HG03558 (cell line): ENCODE measurements at regions not wholly inside any gene's neighbourhood (a gene's known extent, or its start where the extent isn't known, plus 50 kb on each side); places are given as distances from the start of the nearest gene placed in this dataset.
"Not testable (repeated sequence)": the region's sequence is repeated elsewhere in the genome, so short reads cannot be mapped to it uniquely, and the experiment has no call there.

Source experiments
- ATAC-seq: cut with Tn5 transposase; IDR thresholded peaks from one replicate; pipeline ENCODE4 v1.9.1; 2021; ENCODE audit warnings: moderate number of reproducible peaks; ENCODE audit not compliant: unreplicated experiment; ENCODE audit errors: extremely low read depth

DNA sequence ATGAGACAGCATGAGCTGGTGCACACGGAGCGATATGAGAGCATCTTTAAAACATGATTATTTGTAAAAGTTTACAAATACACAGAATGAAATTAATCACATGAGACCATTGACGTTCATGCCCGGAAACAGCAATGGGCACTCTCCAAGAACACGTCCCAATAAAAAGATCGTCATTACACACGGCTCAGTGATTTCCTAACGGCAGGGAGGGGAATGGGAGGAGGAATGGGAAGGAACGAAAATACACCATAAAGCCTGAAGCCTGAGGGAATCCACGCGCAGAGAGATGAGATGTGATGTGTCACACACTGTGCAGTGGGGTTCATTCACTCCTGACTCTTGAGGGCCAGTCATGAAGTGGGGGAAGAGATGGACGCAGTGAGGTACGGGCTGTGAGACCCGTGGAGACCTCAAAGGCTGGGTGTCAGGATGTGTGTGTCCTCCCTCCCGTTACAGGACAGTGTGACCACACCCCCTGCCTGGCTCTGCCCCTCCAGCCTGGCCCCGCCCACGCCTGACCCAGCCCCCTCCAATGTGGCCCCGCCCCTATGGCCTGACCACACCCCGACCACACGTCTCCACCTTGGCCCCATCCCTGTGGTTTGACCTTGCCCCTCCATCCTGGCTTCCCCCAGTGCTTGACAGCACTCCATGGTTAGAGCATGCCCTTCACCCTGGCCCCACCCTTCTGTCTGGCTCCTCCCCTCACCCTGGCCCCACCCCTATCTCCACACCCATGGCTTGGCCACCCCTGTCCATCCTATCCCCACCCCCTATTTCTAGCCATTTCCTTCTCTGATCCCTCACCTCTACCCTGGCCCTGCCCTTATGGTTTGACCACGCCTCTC is 270.5 kb upstream of the SFSWAP start:
- not testable (repeated sequence) for ATAC-seq

DNA sequence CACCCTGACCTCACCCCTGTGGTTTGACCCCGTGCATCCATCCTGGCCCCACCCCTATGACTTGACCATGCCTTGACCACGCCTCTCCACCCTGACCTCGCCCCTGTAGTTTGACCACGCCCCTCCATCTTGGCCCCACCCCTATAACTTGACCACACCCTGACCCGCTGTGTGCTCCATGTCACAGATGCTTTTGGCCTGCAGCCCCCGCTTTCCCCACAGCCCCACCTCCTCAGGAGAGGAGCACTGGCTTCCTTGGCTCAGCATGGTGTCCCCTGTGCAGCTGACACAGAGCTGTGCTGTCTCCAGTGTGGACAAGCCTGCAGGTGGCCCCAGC is 269.9 kb upstream of the SFSWAP start:
- ATAC-seq, result no peak

DNA sequence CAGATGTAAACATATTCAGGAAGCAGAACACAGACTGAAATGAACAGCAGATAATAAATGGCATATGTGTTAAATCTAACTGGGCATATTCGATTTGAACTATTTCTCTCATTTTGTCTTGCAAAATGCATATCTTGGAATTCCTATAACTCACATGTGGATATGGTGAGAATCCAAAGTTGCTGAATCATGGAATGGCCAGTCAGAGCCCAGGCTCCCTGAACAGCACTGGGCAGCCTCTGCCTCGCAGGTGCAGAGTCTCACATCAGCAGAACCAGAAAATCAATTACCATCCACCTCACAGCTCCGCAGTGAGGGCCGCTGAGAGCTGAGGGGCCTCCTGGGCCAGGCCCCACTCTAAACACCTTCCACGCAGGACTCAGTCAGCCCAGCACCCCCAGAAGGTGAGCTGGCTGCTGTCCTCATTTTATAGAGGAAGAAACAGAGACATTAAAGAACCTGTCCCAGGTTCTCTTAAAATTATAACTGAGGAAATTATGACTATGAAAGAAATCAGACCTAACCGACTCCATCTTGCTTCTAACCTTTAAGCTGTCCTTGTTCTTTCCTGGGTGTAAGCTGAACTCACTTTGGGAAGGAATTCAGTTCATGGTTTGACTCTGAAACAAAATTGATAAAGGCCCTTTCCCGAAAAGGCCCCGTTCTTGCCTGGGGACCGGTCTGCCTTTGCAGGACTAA is 269.1 kb upstream of the SFSWAP start:
- ATAC-seq, result no peak

DNA sequence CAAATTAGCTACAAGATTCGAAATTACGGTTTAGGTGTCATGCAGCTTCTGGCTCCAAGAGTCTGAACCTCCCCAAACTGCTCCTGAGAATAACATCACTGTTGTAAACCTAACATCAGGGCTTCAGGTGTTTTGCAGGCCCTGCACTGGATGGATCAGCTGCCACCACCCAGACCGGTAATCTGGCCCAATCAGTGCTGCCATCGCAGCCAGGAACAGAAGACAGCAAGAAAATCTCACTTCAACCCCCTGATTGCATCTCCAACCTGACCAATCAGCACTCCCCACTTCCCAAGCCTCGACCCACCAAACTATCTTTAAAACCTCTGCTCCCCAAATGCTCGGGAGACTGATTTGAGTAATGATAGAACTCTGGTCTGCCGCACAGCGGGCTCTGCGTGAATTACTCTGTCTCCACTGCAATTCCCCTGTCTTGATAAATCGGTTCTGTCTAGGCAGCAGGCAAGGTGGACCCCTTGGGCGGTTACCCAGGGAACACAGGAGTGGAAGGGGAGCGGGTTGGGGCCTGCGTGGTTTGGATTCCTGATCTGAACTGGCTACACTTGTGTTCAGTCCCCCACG is 268.5 kb upstream of the SFSWAP start:
- no peak for ATAC-seq

DNA sequence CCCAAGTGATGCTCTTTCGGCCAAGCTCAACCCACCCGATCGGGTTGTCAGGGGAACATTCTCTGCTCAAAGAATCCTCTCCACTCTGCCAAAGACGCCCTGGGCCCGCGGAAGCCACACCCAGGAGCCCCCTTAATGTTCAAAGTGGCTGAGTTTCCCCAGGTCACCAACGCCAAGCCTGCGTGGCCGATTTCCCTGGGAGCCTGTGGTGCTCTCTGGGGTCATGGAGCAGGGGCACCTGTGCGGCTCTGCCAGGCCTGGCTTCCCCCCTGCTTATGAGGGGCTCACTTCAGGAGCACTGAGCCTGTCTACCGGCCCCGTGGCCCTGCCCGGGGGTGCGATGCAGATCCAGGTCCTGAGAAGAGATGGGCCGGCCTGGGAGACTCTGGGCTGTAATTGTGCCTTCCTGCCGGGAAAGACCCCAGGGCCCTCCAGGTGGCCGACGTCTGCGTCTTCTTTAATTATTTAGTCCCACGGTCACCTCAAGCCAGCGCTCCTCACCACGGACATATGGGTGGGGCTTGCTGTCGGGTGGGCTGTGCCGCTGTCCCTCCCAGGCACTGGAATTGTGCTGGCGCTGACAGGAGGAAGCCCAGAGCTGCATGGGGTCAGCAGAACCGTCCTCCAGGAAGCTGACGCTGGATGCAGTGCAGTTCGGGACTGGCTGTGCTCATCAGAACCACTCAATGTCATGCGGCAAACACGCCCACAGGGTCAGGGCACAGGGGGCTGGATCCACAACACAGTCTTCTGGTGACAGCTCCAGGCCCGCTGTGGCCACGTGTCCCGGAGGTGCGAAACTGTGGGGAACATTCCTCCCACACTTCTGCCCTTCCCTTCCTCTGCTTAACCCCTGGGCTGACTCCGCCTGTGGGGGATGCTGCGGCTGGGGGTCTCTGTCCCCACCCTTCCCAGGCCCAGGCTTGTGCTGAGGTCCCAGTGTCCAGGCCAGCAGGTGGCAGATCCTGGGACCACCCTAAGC is 267.6 kb upstream of the SFSWAP start:
- no peak for ATAC-seq

DNA sequence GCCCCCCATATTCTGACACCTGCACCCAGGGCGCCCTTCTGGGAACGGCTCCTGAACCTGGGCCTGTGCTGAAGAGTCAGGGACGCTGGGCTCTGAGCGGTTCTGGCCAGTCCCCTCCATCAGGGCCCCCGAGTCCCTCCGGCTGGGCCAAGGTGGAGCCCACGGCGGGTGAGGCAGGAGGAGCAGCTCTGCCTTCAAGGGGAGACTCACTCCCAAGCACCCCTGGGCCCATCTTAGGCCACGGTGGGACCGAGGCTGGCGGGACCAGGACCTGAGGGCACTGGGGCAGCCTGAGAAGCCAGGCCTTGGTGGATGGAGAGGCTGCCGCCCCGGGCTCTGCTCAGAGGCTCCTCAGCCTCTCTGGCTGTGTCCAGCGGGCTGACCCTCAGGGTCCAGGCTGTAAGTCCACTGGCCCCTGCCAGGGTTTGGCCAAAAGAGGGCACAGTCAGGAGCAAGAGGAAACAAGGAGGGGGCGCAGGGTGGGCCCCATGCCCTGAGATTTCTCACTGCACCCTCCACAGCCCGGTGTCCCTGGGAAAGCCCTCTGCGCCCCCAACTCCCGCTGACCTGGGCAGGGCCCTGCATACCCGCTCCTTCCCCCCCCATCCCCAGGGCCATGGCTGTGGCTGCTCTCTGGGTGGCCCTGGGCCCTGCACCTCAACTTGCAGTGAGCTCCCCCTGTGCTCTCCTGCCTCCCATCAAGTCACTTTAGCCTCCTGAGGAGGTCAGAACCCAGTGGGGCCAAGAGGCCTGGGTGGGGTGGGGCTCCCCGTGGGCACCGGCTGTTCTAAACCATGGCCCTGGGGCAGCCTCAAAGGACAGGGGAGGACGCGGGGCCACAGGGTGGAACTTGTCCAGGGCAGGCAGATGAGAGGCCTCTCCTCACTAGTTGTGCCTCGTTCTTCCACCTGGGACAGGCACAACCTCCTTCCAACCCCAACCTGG is 266.4 kb upstream of the SFSWAP start:
- no peak for ATAC-seq

DNA sequence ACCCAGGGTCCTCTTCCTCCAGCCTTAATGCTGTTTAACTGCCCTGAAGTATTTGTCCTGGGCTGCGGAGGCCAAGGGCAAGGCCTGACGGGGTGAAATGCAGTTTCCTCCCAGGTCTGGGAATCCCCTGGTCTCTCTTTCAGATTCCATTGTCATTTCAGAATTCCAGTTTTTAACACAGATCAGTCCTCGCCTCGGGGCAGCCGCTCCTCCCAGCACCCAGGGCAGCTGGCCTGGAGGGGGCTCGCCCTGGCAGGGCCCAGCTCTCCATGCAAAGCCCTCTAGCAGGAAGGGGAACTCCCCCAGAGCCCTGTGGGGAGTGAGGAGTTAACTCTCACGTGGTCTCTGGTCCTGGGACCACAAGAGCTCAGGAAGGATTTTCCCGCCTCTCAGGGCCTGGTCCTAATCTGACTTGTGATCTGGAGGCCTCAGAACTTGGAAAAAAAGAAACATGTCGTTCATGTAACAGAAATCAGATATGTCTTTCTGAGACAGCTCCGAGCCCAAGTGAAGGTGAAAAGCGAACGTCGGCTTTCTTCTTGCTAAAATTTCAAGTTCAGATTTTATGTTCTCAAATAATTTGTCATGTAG is 265.6 kb upstream of the SFSWAP start:
- no peak for ATAC-seq

DNA sequence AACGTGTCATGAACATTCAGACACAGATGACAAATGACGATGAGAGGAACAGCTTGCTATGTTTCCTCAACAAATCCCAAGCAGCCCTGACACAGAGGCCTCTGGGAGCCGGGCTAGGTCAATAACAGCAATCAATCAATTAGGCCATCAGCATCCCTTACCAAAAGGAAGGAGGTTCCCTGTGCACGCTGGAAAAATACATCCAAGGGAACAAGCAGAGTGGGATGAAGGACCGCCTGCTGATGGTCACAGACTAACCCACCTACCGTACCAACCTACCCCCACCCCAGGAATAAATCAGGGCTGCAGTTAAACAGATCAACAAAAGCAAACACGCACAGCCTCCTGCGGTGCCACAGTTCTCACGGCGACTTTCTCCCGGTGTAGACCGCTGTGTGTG is 265.1 kb upstream of the SFSWAP start:
- no peak for ATAC-seq

DNA sequence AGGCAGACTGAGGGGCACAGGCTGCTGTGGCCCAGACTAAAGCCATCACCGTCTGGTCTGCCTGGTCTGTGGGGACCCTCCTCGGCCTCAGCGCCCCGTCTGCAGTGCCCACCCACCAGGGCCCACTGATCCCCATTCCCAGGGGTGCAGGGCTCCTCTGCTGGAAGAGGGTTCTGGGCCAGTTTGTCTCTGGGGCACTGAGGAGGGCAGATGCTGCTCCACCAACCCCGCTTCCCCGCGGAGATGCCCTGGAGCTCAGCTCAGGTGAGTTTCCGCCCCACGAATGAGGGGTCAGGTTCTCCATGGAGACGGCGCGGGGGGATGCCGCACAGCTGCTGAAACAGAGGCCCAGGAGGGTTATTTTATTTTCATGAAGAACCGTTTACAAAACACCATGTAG is 263.3 kb upstream of the SFSWAP start:
- ATAC-seq, result not testable (repeated sequence)

DNA sequence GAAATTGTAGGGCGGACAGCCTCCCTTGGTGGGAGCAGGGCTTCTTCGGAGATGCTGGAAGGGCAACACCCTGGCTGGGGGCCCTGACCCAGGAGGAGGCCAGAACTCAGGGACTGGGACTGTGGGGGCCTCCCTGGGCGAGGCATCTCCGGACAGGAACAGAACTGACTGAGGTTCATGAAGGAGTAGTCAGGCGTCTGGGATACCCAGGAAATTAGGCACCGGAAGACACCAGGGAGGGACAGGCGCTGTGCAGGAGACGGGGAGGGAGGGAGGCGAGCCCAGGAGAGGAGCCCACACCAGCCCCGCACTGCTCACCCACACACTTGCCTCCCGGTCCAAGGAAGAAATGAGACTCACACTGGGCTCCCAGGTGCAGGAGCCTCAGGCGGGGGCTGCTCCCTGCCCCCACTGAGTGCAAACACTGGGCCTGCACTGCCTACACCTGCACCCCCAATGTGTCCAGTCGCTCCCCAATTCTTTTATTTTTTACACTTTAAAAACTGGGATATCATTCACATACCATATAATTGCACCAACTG is 262.6 kb upstream of the SFSWAP start:
- ATAC-seq, result no peak

DNA sequence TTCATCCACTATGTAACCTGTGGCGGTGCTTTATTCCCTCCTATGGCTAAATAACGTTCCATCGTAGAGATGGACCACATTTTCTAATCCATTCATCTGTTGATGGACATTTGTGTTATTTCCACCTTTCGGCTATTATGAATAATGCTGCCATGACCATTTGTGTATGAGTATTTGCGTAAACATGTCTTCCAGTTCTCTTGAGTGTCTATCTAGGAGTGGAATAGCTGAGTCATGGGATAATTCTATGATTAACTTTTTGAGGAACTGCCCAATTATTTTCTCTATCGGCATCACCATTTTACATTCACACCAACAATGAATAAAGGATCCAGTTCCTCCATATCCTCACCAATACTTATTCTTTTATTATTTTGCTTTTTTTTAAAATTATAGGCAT is 261.9 kb upstream of the SFSWAP start:
- no peak for ATAC-seq

DNA sequence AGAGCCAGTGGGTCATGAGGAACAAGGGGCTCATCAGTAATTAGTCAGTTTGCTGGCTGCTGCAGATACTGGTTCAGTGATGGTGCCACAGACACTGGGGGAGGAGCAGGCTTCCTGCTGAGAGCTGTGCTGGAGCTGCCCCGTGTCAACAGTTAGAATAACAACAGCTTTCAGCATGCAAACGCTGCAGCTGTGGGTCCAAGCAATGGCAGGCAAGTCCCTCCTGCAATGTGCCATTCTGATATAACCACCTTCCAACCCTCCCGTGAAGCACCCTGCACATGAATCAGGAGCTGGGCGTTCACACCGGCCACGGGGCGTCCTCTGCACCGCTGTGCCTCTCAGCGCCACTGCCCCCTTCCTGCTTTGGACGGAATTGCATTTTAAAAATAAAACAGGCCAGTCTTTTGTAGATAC is 258.4 kb upstream of the SFSWAP start:
- no peak for ATAC-seq

DNA sequence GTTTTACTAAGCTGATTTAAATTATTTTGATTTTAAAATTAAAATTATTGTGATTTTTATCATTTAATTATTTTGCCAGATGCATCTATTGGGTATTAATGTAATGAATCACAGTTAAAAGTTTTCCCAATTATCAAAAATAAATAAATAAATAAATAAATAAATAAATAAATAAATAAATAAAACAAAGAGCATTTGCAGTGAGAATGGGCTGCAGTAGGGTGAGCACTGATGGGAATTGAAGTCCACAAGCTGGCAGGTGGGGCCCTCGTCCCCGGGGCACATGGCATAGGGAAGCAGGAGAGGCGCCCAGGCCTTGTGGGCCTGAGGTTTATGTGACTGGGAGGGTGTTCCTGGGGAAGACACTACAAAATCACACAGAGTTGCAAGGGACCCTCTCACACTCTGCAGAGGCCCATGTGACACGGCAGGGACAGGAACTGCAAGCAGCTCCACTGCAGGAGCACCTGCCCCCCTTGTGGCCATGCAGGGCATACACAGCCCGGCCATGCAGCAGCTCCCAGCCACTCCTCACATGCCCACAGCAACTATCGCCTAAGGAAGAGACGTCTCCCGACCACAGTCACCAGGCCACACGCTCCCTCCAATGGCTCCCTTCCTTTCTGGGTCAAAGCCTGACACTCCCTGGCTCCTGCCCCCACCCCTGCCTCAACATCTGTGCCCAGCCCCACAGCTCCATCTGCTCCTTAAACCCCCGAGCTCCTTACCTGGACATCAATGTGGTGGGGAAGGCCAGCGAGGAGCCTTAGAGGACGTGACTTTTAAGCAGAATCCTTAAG is 256.3 kb upstream of the SFSWAP start:
- peak; percentile 94 for ATAC-seq

DNA sequence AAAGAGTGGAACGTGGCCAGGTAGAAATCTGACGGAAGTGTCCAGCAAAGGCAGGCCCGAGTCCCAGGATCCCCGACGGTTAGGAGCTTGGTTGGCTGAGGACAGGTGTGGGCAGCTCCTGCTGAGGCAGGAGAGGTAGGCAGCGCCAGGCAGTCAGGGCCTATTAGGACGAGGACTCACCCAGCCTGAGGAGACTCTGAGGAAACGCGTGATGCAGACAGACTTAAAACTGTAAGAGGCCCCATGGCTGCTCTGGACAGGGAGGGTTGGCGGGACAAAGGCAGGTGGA is 255.7 kb upstream of the SFSWAP start:
- no peak for ATAC-seq

DNA sequence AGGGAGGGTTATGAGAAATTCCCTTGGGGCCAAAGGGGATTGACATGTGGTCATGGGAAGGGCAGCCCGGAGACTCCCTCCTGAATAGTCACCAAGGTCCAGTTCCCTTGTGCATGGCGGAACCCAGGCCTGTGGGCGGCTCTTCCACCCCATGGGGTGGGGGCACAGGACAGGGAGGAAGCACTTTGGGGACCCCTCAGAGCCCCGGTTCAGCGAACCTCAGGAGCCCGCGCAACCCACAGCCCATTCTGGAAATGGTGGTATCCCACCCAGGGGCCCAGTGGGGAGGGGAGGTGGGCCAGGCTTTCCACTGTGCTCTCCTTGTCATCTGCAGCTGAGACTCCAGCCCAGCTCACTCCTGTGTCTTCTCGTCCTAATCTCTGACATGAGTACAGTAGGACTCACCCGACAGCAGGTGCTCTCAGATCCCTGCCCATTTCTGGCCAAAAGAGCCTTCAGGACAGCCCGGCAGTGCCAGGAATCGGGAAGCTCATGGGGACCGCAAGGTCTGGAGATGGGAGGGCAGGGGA is 255.2 kb upstream of the SFSWAP start:
- ATAC-seq, result no peak

DNA sequence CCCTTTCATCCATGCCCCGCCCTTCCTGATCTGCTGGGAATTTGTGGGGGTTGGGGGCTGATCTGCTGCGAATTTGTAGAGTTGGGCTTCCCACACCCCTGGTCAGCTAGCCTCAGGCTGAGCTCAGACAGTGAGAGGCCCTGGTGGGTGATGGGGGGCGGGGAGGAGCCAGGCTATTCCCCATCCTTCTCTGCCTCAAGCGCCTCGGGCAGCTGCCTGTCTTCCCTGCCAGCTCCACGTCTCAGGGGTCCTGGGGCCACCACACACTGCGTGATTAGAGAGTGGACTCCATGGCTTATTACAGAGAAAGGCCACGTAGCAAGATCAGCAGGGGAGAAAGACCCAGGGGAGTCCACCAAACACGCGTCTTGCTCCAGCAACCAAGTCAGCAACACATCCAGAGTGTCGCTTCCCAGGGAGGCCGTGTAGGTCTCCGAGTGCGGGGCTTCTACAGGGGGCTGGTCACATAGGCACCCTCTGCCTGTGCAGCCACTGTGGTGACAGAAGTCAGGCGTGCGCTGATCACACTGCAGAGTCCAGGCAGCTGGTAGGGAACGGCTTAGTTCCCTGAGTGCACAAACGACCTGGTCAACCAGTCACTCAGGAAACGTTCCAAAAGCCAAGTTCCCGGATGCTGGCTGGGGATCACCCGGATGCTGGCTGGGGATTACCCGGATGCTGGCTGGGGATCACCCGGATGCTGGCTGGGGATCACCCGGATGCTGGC is 254.4 kb upstream of the SFSWAP start:
- ATAC-seq, result no peak

DNA sequence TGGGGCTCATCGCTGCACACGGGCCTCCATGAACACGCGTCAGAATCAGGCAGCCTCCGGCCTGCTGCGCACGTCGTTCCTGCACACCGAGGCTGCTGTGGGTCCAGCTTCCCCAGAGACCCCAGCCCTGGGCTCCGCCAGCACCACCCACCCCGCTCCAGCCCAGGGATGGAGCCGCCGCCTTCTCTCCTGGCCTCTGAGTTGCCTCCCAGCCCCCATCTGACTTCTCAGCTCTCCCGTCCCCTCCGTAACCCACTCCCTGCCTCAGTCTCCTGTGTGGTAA is 253.9 kb upstream of the SFSWAP start:
- ATAC-seq, result no peak
